D721Med (cell line): ENCODE measurements at regions not wholly inside any gene's neighbourhood (a gene's known extent, or its start where the extent isn't known, plus 50 kb on each side); places are given as distances from the start of the nearest gene placed in this dataset.

Experiments used
- DNase-seq: peaks from one replicate; pipeline ENCODE4 v3.0.0; 2011; ENCODE audit warnings: low spot score; ENCODE audit not compliant: insufficient read length
- FAIRE-seq: peaks from 2 replicates; lab custom pipeline; 2011; peaks lifted over from hg19 to GRCh38; lab: Jason Lieb, UNC
- CTCF ChIP-seq: IDR thresholded peaks from 2 replicates; pipeline ENCODE4 v1.5.1; 2012; ENCODE audit warnings: mild to moderate bottlenecking, control low read depth; ENCODE audit not compliant: insufficient read depth; ENCODE audit errors: missing control alignments

GRCh38 chr6:147149826-147150225 lies 54.4 kb upstream of the STXBP5 start:
- no peak for DNase-seq
- no peak for TF ChIP-seq CTCF
- FAIRE-seq = no peak

- TF ChIP-seq CTCF = no peak
- FAIRE-seq (no peak), DNase-seq (no peak)
Observed at GRCh38 chr6:147150293-147150692, 53.9 kb upstream of the STXBP5 start.
